ENCODE measurements at regions not wholly inside any gene's neighbourhood (a gene's known extent, or its start where the extent isn't known, plus 50 kb on each side); places are given as distances from the start of the nearest gene placed in this dataset.

DNA sequence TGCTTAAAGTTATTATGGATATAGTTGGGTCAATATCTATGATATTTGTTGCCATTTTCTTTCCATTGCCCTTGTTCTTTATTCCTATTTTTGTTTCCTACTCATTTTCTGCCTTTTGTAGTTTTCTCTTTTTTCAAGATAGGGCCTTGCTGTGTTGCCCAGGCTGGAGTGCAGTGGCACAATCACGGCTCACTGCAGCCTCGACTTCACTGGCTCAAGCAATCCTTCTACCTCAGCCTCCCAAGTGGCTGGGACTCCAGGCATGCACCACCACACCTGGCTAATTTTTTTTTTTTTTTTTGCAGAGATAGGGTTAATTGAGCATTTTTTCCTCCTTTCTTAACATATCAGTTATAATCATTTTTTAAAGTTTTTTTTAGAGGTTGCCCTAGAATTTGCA is 92.7 kb downstream of the TOMM20 start:
- TF ChIP-seq CTCF (IDR thresholded peaks at IDR 0.05): no peak
- TF ChIP-seq POLR2AphosphoS5 (IDR thresholded peaks at IDR 0.05): no peak
- TF ChIP-seq POLR2A (IDR thresholded peaks at IDR 0.05): no peak
- TF ChIP-seq EP300 (IDR thresholded peaks at IDR 0.05): no peak
